Motor neuron (in vitro differentiated cells): ENCODE measurements at regions not wholly inside any gene's neighbourhood (a gene's known extent, or its start where the extent isn't known, plus 50 kb on each side); places are given as distances from the start of the nearest gene placed in this dataset.
"Not testable (repeated sequence)": the region's sequence is repeated elsewhere in the genome, so short reads cannot be mapped to it uniquely, and the experiment has no call there.

ENCODE experiments used
- ATAC-seq, 8 experiments: fragments of 200-7000 bp; cut with Tn5 transposase; replicated peaks in 6 of 8; 2 replicates each; pipeline ENCODE4 v1.8.0; 2021; ENCODE audit warnings: mild to moderate bottlenecking in 8 of 8, moderate library complexity in 8 of 8
- H3K27ac ChIP-seq, 2 donors: fragments of 250-450 bp; sonication (Bioruptor Pico); 2 replicates each; pipeline ENCODE4 v1.9.0; 2021; ENCODE audit warnings: antibody characterized with exemption in 2 of 2, mild to moderate bottlenecking in 2 of 2, moderate library complexity in 1 of 2
- H3K4me1 ChIP-seq, 2 donors: fragments of 250-450 bp; sonication (Bioruptor Pico); replicated peaks in 1 of 2; 2 replicates each; pipeline ENCODE4 v1.6.1; 2021; ENCODE audit warnings: antibody characterized with exemption in 2 of 2, mild to moderate bottlenecking in 2 of 2, moderate library complexity in 1 of 2
- H3K4me3 ChIP-seq, 5 donors: fragments of 250-450 bp; sonication (Bioruptor Pico); 2 replicates each; pipeline ENCODE4 v1.9.0; 2021; ENCODE audit warnings: antibody characterized with exemption in 5 of 5, mild to moderate bottlenecking in 5 of 5, moderate library complexity in 4 of 5
- WGBS, 10 experiments: fragments of 450-650 bp; shearing (Covaris generic); methylation state at CpG; one replicate each; pipeline ENCODE4 v1.0.0; 2022; 5-methylcytosine and 5-hydroxymethylcytosine counted together
- in situ Hi-C, 9 experiments: fragments of 400-800 bp; cut with MboI; loops; one replicate each; pipeline ENCODE4 v1.15.0; 2021; ENCODE audit warnings: low sequenced_read_pairs in 9 of 9, low pct_unique_long_range_greater_than_20kb in 2 of 9; ENCODE audit not compliant: unreplicated experiment in 9 of 9

DNA sequence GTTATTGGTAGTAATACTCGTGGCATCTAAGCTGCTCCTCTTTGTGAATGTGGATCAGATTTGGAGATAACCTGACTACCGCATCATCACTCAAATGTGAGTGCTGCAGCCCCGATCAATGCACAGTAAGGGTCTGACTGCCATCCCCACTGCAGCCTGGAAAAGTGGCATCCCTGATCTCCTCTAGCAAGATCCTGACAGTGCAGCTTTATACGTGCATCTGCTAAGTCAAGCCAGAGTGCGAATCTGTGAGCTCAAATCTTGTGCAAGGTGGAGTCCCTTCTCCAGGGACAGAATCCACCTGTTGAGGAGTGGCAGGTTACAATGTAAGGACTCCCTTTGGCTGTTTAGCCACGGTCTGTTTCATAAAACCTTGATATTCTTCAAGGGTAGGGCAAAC is 215.0 kb upstream of the EXOC2 start:
- ATAC-seq = no peak
- in situ Hi-C loops = no loop called here
- Histone ChIP-seq H3K4me3 (no peak overlapping the region), H3K4me1 (no peaks in the 10 kb centered on the region), H3K27ac (no peak overlapping the region)
- WGBS, 10 experiments = 38 to 83% (median 60%) methylated on average over 1 to 6 of the region's 6 CpGs; no CpG with 5 or more reads in 3 of the 10 experiments

DNA sequence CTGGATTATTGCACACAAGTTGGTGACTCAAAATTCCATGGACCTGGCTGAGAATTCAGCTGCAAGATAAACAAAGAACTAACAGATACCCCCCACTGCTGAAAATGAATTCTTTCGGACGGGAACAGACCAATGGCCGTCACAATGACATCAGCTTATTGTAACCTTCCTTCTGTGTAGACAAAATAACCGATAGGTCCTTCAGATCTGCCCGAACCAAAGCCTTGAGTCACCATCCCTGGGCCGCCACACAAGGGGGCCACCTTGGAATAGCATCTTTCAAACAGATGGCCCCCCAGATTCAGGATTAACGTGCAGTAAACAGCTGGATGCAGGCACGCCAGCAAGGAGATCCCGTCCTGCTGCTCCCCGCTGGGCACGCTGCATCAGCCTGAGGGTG is 214.0 kb upstream of the EXOC2 start:
- WGBS, 10 experiments = 22 to 85% (median 66%) methylated on average over 1 to 11 of the region's 11 CpGs; no CpG with 5 or more reads in 2 of the 10 experiments
- no peak for ATAC-seq

DNA sequence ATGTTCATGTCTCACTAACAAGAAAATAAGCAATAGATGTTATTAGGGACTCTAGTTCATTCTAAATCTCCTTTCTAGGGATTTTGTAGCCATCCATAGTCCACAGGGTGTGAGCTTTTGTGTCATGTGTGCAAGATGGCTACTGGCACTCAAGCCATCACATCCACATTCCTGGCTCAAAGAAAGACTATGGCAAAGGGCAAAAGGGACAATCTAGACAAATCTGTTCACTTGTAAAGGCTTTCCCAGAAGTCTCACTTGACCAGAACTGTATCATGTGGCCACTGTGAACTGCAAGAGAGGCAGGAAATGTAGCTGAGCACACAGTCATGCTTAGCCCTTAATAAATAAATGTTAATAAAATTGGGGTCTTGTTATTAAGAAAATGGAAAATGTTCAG is 212.6 kb upstream of the EXOC2 start:
- Histone ChIP-seq H3K27ac (no peak overlapping the region), H3K4me1 (no peaks in the 10 kb centered on the region), H3K4me3 (no peak overlapping the region)
- in situ Hi-C loops = no loop called here
- ATAC-seq = no peak

More for the DNA sequence above, 214.0 kb upstream of the EXOC2 start:
- Histone ChIP-seq H3K27ac (no peak overlapping the region), H3K4me1 (no peaks in the 10 kb centered on the region), H3K4me3 (no peak overlapping the region)
- in situ Hi-C loops = no loop called here

DNA sequence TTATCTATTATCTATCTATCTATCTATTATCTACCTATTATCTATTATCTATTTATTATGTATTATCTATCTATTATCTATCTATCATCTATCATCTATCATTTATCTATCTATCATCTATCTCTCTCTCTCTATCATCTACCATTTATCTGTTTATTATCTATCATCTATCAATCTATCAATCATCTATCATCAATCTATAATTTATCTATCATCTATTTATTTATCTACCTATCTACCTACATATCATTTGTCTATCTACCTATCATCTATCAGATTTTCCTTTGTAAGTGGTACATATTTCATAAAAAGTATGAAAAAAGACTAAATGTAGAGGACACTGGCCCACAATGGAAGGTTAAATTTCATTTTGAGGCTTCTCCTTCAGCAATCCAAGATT is 212.1 kb upstream of the EXOC2 start:
- ATAC-seq = no peak
- no peak overlapping the region for H3K4me3 ChIP-seq
- H3K27ac ChIP-seq = no peak overlapping the region
- H3K4me1 ChIP-seq = no peaks in the 10 kb centered on the region
- in situ Hi-C loops = no loop called here

DNA sequence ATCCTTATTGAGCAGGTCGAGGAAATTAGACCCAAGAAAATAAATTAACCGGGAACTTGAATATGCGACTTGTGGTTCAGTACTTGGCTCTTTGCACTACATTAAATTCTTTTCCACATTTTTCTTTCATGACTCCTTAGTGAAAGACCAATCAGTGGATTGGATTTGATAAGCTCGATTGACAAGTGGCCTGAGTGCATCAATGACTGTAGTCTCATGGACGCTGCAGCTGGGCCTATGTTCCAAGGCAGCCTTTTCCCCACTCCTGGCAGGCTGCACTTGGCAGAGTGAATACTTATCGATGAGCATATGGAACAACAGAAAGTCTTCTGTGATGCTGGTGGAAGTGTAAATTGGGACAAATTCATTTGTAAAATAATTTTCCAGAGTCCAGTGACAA is 210.8 kb upstream of the EXOC2 start:
- ATAC-seq = no peak
- in situ Hi-C loops = no loop called here
- no peaks in the 10 kb centered on the region for H3K4me1 ChIP-seq
- H3K4me3 ChIP-seq = no peak overlapping the region
- H3K27ac ChIP-seq = no peak overlapping the region
- 0 to 100% (median 72%) methylated on average over 1 to 6 of the region's 6 CpGs for WGBS, 10 experiments

DNA sequence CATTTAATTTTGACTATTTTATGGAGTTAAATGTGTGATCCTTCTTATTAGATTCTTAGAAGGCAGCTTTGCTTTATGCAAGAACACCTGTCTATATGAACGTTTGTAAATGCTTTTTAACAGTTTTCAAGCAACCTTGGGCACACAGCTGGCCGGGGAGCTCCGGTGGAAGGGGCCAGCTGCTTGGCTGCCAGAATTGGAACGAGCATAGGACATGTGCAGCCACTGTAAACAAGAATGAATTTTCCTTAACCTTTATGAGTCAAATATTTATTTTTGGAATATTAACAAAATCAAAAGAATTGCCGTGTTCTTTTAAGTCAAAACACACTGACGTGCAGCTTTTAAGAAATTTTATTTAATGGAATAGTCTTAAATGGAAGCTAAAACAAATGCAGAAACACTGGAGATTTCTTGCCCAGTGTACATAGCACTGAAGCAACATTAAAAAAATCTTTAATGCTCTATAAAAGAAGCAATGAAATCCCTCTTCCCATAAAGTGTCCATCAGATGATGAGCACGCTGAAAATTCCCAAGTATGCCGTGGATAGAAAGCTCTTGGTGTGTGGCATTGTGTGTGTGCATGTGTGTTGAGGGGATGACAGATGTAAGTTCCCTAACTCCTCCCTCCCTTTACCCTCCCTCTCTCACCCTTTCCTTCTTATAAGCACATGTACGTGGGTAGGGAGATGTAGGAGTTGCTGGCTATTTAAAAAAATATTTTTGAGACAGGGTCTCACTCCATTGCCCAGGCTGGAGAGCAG is 208.9 kb upstream of the EXOC2 start:
- in situ Hi-C loops = no loop called here
- ATAC-seq = no peak

DNA sequence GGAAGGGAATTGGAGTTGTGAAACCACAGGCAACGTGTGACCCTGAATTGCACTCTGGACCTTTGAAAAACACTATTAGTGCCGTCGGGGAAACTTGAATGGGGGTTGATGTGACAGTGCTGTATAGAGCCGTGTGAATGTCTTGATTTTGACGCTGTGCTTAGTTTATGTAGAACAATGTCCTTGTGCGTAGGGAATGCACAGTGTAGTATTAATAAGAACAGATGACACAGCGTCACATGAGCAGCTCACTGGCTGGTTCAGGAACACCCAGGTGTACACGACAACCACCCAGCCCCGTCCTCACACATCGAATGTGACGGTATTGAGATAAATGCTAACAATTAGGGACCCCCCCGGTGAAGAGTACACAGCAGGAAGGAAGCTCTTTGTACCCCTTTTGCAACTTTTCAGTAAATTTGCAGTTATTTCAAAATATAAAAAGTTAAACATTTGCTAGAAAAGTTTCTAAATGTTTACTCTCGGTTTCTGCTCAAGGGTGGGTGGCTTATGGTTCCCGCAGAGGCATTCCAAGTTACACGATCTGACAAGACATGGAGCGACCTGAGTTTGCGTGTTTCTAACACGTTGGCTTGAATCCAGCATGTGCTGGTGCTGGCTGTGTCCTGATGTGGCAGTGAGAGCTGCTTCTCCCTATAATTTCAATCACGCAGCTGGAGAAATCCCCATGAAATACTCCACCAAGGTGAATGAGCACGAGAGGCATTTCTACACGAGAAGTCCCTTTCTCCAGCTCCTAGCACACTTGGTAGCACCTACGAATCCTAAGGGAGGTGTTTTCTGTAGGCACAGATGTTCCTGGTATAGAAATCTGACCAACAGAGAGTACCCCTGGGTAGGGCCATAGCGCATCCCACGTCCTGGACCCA is 208.0 kb upstream of the EXOC2 start:
- no peak overlapping the region for H3K27ac ChIP-seq
- no peak for ATAC-seq

More for the DNA sequence above, 208.9 kb upstream of the EXOC2 start:
- Histone ChIP-seq H3K27ac (no peak overlapping the region), H3K4me1 (no peaks in the 10 kb centered on the region), H3K4me3 (no peak overlapping the region)
- 0 to 80% (median 69%) methylated on average over 5 to 9 of the region's 9 CpGs for WGBS, 10 experiments

DNA sequence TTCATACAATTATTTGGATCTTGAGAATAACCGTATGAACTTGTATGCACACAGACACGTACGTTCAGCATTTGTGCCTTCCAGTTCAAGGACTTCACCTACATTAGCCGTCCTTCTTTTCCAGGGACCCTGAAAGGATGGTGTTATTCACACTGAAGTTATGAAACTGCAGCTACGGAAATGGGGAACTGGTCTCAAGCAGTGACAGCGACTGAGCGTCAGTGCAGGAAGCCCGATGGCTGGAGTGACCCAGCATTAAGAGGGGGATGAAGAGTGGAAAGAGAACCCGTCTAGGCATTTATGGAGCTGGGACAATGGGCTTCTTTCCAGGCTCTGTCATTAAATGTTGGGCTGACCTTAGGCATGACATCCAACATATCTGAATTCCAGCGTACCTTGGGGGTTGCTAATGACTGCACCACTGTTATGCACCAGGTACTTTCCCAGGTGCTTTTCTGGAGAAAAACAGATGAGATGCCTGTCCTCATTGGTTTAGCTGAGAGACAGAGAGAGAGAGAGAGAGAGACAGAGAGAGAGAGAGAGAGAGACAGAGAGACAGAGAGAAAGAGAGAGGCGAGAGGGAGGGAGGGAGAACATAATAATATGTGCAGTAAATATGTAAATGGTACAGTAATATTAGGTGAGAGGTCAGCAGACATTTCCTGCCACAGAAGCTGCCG is 204.7 kb upstream of the EXOC2 start:
- Histone ChIP-seq H3K4me3 (no peak overlapping the region), H3K4me1 (no peaks in the 10 kb centered on the region), H3K27ac (no peak overlapping the region)
- in situ Hi-C loops = no loop called here
- 33 to 100% (median 83%) methylated on average over 1 to 9 of the region's 12 CpGs; no CpG with 5 or more reads in 1 of the 10 experiments for WGBS, 10 experiments
- ATAC-seq = no peak

More for the DNA sequence above, 208.0 kb upstream of the EXOC2 start:
- WGBS, 10 experiments = 39 to 96% (median 80%) methylated on average over 3 to 18 of the region's 24 CpGs; no CpG with 5 or more reads in 1 of the 10 experiments
- in situ Hi-C loops = no loop called here
- no peaks in the 10 kb centered on the region for H3K4me1 ChIP-seq
- H3K4me3 ChIP-seq = no peak overlapping the region

DNA sequence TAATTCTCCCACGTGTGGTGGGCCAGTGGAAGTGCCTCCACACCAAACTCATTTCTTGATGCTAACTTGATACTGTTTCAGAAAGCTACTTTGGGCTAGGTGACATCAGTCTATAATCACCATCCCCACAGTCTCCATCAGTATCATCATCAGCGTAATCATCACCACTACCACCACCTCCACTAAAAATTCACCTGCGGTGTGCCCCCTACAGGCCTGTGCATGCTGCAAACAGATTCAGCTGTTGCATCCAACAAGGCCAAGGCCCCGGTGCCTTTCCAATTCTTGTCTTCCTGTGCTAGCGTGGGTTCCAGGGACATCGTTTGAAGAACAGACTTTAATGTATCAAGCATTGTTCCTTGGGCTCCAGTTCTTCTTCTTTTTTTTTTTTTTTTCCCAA is 201.3 kb upstream of the EXOC2 start:
- ATAC-seq = no peak
- Histone ChIP-seq H3K4me3 (no peak overlapping the region), H3K27ac (no peak overlapping the region), H3K4me1 (no peaks in the 10 kb centered on the region)
- 59 to 89% (median 83%) methylated on average over 1 to 5 of the region's 6 CpGs; no CpG with 5 or more reads in 3 of the 10 experiments for WGBS, 10 experiments
- in situ Hi-C loops = no loop called here

DNA sequence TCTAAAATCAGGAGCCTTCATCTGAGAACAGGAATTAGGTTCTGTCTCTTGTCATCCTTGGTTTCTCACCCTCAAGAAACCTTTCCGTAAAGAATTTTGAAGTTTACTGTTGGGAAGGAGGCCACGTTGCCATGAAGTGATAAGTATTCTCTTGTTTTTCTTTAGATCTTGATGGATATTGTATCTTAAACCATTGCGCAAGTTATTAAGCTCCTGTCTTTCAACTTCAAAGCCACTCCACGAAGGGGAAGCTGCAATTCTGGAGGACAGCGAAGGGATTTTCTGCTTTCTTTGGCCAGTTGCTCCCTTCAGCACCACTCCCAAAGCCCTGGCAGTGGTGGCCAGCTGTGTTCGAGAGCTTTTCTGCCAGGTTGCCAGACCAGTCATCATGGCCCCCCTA is 198.1 kb upstream of the EXOC2 start:
- H3K27ac ChIP-seq = no peak overlapping the region
- in situ Hi-C loops = no loop called here
- H3K4me1 ChIP-seq = no peaks in the 10 kb centered on the region
- WGBS, 10 experiments = 33 to 88% (median 84%) methylated on average over 3 to 6 of the region's 6 CpGs; no CpG with 5 or more reads in 2 of the 10 experiments
- H3K4me3 ChIP-seq = no peak overlapping the region
- no peak for ATAC-seq

DNA sequence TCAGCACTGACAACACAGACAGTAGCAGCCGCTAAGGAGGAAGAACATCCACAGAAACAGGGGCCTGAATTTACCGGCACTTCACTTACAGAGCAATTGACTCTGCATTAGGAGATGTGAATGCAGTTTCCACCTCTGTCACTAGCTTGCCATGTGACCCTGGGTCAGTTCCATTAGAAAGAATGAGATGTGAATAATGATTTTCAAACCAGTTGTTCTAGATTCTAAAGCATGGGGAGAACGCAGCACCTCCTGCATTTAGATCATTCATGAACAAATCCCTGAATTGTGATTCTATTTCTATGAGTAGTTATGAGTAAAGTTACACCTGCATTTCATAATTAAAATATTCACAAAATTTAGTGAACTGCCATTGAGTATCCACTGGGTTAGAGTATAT is 197.3 kb upstream of the EXOC2 start:
- no peak for ATAC-seq
- WGBS, 10 experiments = 40 to 100% (median 80%) methylated on average over 1 to 3 of the region's 3 CpGs; no CpG with 5 or more reads in 3 of the 10 experiments
- H3K27ac ChIP-seq = no peak overlapping the region
- H3K4me1 ChIP-seq = no peaks in the 10 kb centered on the region
- in situ Hi-C loops = no loop called here
- no peak overlapping the region for H3K4me3 ChIP-seq

DNA sequence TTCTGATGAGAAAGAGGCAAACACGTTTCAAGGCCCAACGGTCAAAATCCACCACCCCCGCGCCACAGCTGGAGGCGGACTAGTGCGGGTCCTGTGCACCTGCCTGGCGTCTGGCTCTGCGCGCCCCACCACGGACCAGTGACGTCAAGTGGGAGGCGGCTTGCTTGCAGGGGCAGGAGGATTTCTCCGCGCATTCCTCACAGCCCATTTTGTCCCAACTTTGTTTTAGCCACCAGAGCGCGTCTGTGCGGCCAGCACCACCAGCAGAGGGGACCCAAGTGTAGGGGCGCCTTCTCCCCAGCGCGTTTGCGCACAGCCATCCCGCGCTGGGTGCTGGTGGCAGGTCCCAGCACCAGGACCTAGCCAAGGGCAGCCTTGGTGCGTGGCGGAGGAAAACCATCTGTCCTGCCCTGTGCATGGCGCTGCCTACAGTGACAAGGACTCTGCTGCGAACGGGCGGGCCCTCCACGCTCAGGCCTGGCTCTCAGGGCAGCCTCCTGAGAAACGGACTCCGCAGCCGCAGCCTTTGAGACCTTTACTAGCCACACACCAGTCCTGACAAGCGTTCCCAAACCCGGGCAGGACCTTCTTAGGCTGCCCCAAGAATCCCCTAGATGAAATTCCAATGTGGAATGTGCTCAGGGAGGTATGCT is 194.8 kb upstream of the EXOC2 start:
- WGBS, 10 experiments = 57 to 97% (median 82%) methylated on average over 1 to 17 of the region's 35 CpGs; no CpG with 5 or more reads in 5 of the 10 experiments
- ATAC-seq = no peak
- Histone ChIP-seq H3K4me3 (no peak overlapping the region), H3K4me1 (no peaks in the 10 kb centered on the region), H3K27ac (no peak overlapping the region)
- in situ Hi-C loops = no loop called here

DNA sequence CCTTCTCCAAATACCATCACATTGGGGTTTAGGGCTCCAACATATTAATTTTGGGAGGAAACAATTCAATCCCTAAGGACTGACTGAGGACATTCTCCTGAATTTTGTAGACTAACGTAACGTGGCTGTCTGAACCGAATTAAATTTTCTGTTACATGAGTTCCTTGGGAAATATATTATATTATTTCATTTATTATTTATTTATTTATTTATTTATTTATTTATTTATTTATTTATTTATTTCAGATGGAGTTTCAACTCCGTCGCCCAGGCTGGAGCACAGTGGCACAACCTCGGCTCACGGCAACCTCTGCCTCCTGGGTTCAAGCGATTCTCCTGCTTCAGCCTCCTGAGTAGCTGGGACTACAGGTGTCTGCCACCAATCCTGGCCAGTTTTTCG is 193.2 kb upstream of the EXOC2 start:
- ATAC-seq, in situ Hi-C loops, H3K27ac ChIP-seq, H3K4me1 ChIP-seq, H3K4me3 ChIP-seq: not testable (repeated sequence)
- WGBS, 10 experiments = 37 to 100% (median 78%) methylated on average over 1 to 8 of the region's 9 CpGs
